SHP77 treated with DMSO at 0.1 percent for 48 hours (cell line): ENCODE measurements at regions not wholly inside any gene's neighbourhood (a gene's known extent, or its start where the extent isn't known, plus 50 kb on each side); places are given as distances from the start of the nearest gene placed in this dataset.
A peak's percentile ranks its signal among the peaks of the same experiment; 100 is the strongest.

ENCODE experiments used
- DNase-seq: peaks from one replicate; lab custom pipeline; 2025; lab: John Stamatoyannopoulos, UW

DNA sequence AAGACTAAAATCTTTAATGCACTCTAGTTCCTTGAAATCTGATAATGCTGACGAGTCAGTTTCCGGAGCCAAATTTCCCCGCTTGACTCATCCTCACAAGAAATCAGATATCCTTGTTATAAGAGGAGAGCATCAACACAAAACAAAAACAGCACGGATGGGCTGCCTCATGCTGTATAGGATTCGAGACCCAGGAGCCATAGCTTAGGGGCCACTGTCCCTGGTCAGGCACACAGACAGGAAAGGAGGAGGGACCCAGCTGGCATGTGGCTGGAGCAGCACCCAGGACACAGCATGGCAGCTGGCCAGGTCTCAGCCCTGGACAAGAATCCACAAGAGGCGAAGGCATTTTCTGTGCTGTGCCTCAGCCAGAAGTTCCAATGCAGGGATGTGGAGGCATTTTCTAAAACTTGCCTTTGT lies 110.2 kb upstream of the SPATA13 start:
- no peak for DNase-seq

DNA sequence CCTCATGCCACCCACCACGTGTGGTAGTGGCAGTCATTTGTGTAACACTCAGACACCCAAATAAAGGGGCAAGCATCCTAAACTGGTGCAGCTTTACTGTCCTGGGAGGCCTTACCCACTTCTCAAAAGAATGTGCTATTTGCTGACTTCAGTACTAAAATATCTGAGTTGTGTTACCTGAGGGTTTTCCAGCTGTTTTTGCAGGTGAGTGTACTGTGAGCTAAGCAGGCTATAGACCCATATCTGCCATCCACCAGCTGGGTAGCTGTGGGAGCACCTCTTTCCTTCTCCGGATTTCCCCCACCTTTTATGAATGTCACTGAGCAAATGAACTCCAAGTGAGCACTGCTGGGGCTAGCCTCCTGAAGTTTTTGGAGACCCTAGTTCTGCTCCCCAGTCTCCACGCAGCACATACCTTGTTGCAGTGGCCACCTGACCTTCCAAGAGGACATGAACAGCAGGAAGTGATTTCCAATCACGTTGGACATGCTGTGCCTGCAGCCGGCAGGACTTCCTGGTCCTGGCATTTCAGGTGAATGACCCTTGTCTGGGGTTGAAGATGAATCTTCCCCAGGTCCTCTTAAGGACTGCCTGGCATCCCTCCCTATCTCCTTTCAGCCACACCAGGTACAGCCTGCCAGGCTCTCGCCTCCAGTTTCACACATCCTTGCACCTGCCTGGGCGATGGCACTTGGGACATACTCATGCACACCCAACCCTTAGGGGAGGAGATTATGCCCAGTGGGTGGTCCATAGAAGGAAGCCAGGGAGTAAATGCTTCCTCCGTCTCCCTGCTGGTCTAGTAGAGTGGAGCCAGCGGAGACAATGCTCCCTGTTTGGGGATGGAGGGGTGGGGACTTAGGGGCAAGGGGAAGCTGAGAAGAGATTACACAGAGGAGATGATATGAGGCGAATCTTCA lies 109.5 kb upstream of the SPATA13 start:
- DNase-seq, result no peak

DNA sequence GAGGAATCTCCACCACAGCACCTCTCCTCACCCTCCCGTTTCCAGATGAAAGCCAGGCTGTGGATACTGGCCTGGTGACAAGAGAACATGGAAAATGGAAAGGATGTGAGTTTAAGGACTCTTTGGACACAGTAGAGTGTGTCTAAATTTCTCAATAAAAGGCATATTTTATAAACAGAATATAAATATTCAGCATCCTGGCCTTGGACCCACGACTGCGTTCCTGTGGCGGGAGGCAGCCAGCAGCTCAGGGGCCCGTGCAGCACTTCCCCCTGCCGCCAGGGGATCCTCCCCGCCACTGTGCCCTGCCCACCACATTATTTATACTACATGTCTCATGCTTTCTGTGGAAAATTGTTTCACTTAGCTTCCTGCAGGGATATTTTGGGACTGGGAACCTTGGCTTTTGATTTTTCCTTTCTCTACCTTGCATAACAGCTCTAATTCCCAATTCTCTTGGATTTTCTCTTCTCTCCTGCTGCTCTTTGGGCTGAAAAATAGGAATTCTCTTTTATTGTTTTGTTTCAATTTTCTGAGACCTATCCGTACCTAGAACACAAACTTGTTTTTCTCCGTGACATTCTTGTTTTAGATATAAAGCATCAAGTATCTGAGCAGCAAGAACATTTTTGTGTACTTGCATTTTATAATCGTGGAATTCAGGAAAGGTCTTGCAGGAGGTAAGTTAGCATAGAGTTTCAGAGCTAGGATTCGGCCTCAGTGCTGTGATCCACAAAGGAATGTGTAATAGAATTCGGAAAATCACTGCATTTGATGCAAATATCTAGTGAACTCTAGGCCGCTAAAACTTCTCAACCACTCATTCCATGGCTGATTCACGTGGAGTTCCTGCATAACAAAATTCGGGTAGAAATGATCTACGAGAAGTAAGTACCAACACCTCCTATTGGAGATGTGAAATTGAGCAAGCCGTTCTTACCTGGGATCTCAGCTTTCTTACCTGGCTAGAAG lies 107.7 kb upstream of the SPATA13 start:
- DNase-seq, result no peak

DNA sequence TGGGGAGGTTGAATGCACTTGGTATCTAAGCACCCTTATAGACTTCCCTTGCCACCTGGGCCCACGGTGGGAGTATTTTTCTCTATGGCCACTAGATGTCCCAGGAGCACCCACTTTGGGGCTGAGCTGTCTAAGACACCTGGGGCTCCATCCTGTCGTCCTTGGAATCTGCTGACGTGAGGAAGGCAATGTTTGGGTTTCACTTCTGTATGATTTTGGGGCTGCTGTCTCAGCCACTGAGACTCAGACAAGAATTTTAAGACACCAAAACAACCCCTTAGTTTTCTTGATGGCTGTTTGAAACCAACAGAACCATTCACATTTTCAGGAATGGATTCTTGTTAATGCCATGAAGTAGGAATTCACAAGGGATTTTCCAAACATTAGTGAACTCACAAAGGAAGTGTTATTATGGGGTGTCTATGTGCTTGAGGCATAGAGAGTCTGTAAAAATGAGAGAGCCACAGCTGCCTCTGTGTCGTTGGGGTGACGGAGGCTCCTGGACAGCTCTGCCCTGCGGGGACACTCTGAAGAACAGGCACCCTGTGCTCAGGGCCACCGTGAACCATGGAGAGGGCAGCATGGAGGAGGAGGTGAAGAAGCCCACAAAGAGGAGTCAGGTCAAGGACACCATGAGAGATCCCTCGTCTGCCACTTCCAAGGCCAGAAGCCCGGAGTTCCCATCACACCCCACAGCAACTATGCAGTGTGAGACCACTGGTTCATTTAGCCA lies 106.8 kb upstream of the SPATA13 start:
- peak; percentile 11 for DNase-seq

DNA sequence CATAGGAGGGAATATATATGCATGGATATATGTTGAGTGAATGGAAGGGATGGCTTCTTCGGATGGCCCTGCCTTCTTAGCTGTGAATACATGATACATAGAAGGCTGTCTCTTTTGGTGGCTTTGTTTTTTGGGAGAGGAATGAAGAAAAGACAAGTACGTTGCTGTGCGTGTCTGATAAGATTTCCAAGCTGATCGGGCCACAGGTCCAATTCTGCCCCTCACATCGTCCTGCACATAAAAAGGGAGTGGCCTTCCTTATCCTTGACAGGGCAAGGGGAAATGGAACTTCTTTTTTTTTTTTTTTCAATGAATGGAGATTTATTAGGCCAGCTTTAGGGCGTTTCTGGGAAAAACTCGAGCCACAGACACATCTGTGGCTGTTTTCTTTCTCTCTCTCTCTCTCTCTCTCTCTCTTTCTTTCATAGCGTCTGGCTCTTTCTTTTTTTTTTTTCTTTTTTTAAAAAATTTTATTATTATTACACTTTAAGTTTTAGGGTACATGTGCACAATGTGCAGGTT lies 103.8 kb upstream of the SPATA13 start:
- no peak for DNase-seq

DNA sequence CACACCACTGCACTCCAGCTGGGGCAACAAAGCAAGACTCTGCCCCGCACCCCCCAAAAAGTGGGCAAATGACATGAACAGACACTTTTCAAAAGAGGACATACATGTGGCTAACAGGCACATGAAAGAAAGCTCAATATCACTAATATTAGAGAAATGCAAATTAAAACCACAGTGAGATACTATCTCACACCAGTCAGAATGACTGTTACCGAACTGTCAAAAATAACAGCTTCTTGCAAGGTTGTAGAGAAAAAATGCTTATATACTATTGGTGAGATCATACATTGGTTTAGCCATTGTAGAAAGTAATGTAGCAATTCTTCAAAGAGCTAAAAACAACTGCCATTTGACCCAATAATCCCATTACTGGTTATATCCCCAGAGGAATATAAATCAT lies 99.5 kb upstream of the SPATA13 start:
- DNase-seq, result no peak

DNA sequence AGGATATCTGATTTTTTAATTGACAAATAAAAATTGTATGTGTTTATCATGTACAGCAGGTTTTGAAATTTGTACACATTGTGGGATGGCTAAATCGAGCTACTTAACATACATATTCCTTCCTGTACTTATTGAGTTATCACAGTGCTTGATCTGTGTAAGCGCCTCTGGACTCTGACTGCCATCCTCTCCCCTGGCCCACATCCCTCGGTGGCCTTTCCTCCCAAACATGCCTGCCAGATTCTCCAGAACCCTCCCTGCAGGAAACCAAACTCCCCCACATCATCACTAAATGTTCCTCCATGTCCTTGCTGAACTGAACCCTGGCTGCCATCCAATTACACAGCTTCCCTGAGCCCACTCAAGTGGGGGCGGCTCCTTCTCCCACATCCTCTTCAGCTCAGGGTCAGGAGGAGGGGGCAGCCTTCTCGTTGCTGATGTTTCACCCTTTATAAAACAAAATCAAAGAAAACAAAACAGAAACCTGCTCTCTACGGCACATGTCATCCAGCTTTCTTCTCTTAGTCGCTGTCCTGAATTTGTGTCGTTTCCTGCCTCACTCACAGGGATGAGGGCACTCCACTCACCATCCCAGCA lies 97.1 kb upstream of the SPATA13 start:
- DNase-seq, result no peak

DNA sequence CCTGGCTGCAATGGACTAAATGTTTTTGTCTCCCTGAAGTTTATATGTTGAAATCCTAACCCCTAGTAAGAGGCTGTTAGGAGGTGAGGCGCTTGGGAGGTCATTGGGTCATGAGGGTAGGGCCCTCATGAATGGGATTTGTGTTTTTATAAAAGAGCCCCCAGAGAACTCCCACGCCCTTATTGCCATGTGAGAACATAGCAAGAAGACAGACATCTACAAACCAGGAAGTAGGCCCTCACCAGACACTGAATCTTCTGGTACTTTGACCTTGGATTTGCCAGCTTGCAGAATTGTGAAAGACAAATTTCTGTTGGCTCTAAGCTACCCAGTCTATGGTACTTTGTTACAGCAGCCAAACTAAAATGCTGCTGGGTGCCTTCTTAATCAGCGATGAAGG lies 96.1 kb upstream of the SPATA13 start:
- DNase-seq, result no peak

DNA sequence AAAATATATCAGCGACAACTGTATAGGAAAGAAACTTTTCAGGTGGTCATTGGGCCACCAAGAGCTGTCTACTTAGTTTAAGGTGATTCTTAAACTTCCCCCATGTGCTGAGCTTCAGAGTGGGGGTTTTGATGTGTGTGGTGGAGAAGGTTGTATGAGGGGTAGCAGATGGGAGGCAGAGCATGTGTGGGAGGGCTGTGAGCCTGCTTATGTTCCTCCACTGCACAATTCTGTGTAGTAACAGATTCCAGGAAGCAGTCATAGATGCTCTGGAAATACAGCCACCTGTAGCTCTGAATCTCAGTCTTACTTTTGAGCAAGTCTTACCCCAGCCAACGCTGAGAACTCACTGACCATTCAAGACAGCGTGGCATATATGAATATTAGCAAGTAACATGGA lies 95.3 kb upstream of the SPATA13 start:
- DNase-seq, result no peak

DNA sequence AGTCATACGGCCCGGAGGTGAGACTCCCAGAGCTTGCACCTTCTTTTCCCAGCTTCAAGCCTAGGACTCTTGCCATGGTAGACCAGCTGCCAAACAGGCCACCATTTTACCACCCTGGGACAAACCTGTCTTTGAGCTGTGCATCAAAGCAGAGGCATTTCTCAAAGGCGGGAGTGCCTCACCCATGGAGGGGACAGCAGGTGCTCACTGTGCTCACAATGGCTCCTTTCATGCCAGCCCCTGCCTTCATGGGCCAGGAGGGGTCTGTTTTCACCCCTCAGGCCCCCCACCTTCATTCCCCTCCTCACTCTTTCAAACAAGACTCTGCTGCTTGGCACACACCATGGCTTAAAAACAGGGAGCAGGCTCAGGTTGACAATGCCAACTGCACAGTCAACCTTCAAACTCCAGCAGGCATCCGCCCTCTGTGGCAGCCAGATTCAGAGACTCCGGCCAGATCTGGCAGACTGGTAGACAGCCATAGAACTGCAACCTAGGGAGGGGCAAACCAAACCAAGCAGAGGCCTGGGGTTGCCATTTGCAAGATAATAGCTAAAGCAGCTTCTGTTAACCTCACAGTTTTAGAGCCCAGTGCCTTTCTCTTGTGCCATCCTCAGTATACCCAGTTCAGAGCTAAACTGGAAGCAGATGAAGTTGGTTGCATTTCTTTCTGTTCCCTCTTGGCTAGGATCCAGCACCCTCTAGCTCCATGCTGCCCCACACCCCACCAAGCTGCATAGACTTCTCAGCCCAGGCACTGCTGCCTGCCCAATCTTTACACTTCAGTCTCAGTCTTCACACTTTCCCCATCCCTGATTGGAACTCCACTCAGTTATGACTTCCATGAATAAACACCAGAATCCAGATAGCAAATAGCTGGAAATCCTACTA lies 93.9 kb upstream of the SPATA13 start:
- DNase-seq, result no peak

DNA sequence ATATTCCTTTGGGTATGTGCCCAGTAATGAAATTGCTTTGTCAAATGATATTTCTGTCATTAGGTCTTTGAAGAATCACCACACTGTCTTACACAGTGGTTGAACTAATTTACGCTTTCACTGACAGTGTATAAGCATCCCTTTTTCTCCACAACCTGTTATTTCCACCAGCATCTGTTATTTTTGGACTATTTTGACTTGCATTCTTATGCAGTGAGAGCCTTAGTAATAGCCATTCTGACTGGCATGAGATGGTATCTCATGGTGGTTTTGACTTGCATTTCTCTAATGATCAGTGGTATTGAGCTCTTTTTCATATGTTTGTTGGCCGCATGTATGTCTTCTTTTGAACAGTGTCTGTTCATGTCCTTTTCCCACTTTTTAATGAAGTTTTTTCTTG lies 92.0 kb upstream of the SPATA13 start:
- DNase-seq, result no peak

DNA sequence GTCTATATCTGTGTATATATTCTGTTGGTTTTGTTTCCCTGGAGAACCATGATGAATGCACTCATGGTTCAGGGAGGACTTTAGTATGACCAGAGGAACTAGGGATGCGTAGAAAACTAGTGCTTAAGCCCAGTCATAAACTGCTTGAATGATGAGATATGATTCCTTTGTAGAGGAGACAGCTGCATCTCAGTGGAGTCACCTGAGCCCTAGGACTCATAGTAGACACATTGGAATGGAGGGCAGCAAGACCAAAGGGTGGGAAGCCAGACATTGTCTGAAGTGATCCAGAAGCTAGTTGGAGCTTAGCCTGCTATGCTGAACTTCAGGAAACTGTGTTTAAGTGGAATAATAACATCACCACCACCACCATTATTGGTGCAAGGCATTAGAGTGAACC lies 89.5 kb upstream of the SPATA13 start:
- DNase-seq, result no peak

DNA sequence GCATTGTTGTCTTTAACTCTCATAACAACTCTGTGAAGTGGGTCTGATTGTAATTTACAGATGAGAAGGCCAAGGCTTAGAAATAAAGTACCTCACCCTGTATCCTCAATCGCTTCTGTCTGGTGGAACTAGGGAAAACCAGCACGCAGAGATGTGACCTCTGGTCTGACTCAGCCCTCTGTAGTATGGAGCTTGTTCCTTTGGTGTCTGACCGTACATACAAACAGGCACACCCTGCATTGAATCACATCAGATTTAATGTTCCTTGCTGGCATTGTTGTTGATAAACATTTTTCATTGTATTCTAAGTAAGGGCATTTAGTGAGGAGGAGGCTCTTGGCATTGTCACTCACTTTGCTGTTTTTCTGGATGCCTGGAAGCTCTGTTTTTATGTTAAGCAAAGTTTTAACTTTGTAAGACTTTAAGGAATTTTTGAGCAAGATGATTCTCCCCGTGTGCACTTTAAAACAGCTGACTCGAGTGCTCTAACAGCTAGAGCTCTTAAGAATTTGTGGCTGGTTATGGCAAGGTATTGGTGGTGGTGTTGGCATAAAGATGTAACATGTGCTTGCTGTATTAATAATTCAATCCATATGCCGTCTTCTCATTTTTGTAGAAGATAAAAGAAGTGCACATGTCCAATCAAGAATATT lies 89.0 kb upstream of the SPATA13 start:
- DNase-seq, result no peak

DNA sequence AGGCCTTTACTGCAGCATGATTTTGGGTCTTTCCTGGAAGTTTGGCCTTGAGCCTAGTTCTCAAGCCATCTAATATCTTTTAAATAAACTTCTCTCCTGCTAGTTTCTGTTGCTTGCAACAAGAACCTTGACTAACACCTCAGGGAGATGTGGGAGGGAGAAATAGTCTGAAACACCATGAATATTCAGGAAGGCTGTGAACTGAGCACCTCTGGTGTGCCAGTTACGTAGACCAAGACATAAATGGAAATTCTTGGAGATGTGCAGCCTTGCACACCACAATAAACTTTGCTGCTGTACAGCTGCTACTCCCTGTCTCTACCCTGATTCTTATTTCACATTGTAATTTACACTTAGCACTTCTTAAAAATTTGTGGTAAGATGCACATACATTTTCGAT lies 86.9 kb upstream of the SPATA13 start:
- DNase-seq, result no peak

DNA sequence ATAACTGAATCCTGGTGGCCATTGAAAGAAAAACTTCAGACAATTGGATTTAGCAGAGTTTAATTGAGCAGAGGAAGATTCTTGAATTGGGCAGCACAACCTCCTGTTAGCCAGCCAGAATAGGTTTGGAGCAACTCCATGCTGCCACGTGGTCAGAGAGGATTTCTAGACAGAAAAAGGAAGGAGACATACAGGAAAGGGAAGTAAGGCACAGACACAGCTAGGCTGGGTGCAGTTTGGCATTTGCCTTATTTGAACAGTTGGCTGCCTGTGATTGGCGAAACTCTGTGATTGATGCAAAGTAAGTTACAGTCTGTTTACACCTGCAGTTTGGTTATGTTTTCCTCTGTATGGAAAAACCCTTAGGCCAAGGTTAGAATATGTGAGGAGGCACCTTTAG lies 85.8 kb upstream of the SPATA13 start:
- no peak for DNase-seq

DNA sequence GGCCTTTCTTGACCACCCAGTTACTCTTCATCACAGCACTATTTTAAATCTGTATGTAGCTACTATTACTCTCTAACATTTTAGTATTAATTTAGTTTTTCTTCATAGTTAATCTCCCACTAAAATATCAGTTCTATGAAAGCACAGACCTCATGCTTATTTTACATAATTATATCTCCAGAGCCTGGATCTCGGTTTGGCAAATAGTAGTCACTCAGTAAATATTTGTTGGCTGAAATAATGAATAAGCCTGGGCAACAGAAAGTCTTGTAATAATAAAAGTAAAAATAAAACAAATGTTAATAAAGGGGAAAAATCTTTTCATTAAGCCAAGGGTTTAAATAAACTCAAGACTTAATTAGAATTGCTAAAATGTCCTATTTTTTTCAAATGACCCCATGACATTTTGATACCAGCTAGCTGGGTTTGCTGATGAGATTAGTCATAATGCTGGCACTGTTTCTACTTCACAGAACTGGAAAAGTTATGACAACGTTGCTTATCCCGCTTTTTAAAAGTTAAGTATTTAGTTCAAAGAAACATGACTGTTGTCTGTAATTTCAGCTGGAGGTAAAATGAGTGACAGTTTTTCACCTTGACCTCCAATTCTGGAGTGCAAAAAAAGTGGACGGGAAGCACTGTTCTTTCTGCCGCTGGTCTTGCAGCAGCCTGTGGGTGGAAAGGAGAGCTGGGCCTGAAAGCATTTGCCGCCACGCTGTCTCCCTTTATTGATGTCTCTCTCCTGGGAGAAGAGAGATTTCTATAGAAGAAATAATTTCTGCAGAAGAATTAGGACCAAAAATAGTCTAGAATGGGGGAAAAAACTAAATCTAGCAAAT lies 85.2 kb upstream of the SPATA13 start:
- no peak for DNase-seq

DNA sequence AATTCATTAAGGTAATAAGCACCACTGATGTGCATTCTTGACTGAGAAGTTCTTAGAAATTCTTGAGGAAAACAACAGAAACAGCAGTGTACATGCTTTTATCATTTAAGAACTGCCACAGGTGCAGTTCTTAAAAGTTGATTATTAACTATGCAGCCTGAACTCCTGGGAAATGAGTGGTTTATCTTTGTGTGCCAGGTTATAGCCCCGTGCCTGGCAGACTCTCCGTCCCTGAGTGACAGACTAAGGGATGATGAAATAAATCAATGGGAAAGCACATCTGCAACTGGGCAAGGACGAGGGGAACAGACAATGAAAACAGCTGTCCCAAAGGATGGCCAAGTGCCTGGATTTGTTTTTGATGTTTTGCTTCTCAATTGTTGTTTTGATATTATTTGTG lies 84.4 kb upstream of the SPATA13 start:
- no peak for DNase-seq

DNA sequence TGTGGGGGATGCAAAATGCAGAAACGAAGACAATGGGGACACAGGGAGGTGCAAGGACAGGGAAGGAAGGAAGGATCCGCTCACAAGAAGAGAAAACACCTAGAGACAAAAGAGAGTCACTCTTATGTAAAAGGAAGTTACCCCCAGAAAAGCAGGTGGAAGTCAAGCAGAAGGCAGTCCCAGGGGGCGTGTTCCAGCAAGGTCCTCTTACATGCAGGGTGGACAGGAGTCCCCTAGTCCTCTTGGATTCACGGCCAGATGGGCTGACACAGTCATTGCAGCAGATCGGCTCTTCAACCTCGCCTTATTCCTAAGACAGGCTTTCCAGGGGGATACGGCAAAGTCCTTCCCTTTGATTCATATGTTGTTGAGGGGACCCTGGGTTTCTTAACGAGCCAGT lies 83.9 kb upstream of the SPATA13 start:
- DNase-seq, result no peak

DNA sequence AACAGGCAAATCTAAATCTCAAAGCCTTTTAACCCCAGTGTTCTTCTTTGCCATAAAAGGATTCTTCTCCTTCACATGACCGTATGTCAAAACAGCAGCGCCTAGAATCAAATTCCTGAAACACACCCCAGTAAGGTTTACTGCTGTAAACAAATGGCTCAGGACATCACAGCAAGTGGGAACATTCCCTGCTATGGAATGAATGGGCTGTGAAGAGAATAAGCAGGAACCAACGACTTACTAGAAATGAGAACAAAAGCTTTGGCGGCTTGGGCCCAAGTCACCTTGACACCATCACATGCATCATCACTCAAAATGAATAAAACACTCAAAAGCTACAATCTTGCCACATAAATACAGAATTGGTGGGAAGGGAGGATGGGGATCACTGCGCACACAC lies 80.4 kb upstream of the SPATA13 start:
- DNase-seq, result no peak
